ENCODE measurements at regions not wholly inside any gene's neighbourhood (a gene's known extent, or its start where the extent isn't known, plus 50 kb on each side); places are given as distances from the start of the nearest gene placed in this dataset.

- Histone ChIP-seq H3K4me1 (ENCODE audit: insufficient read depth, low read length, poor library complexity, severe bottlenecking) (no peaks in the 10 kb centered on the region), H3K27me3 (replicated peaks; ENCODE audit: insufficient read depth, low read depth, low read length, poor library complexity) (no peaks in the 10 kb centered on the region), H3K27ac (ENCODE audit: low read depth, low read length, poor library complexity, severe bottlenecking) (no peak overlapping the region), H3K9me3 (ENCODE audit: low read depth, low read length, poor library complexity, severe bottlenecking) (no peaks in the 10 kb centered on the region), H3K4me3 (ENCODE audit: low read depth, low read length, poor library complexity, severe bottlenecking) (no peak overlapping the region), H3K36me3 (ENCODE audit: insufficient read depth, low read length, poor library complexity, severe bottlenecking) (no peaks in the 10 kb centered on the region)
- no TSS peak for BruUV-seq (replicated peaks)
- no peak for DNase-seq (ENCODE audit: low spot score)
- CTCF ChIA-PET: no interaction called here
- TF ChIP-seq CTCF (conservative IDR thresholded peaks at IDR 0.05; ENCODE audit: low read depth, low read length): no peak
- TF ChIP-seq EZH2 (IDR thresholded peaks at IDR 0.05; ENCODE audit: borderline replicate concordance, low read depth, low read length, poor library complexity, severe bottlenecking): no peak
- intact Hi-C loops (cut with micrococcal nuclease; ENCODE audit: unreplicated experiment): no loop called here
- POLR2A ChIA-PET (ENCODE audit: low non-redundant PET): no interaction called here
These were observed 97.1 kb downstream of the ARF6 start for GRCh38 chr14:49989966-49990365.

GRCh38 chr14:49991491-49991890 is 98.6 kb downstream of the ARF6 start:
- DNase-seq (ENCODE audit: low spot score): no peak
- Histone ChIP-seq H3K4me3 (ENCODE audit: low read depth, low read length, poor library complexity, severe bottlenecking) (no peak overlapping the region), H3K27me3 (replicated peaks; ENCODE audit: insufficient read depth, low read depth, low read length, poor library complexity) (no peaks in the 10 kb centered on the region), H3K36me3 (ENCODE audit: insufficient read depth, low read length, poor library complexity, severe bottlenecking) (no peaks in the 10 kb centered on the region), H3K27ac (ENCODE audit: low read depth, low read length, poor library complexity, severe bottlenecking) (no peak overlapping the region), H3K4me1 (ENCODE audit: insufficient read depth, low read length, poor library complexity, severe bottlenecking) (no peaks in the 10 kb centered on the region), H3K9me3 (ENCODE audit: low read depth, low read length, poor library complexity, severe bottlenecking) (no peaks in the 10 kb centered on the region)
- ChIA-PET CTCF (interaction anchor here (0.6 kb wide), 1 partner anchor 116 kb away, joined by 7 read pairs; no protein-coding TSS in a partner anchor), POLR2A (ENCODE audit: low non-redundant PET) (no interaction called here)
- no TSS peak for BruUV-seq (replicated peaks)
- TF ChIP-seq EZH2 (IDR thresholded peaks at IDR 0.05; ENCODE audit: borderline replicate concordance, low read depth, low read length, poor library complexity, severe bottlenecking) (no peak), CTCF (conservative IDR thresholded peaks at IDR 0.05; ENCODE audit: low read depth, low read length) (no peak)
- intact Hi-C loops (cut with micrococcal nuclease; ENCODE audit: unreplicated experiment): no loop called here

GRCh38 chr14:49992036-49992435 is 99.2 kb downstream of the ARF6 start:
- Histone ChIP-seq H3K27me3 (replicated peaks; ENCODE audit: insufficient read depth, low read depth, low read length, poor library complexity) (no peaks in the 10 kb centered on the region), H3K36me3 (ENCODE audit: insufficient read depth, low read length, poor library complexity, severe bottlenecking) (no peaks in the 10 kb centered on the region), H3K4me3 (ENCODE audit: low read depth, low read length, poor library complexity, severe bottlenecking) (no peak overlapping the region), H3K9me3 (ENCODE audit: low read depth, low read length, poor library complexity, severe bottlenecking) (no peaks in the 10 kb centered on the region), H3K4me1 (ENCODE audit: insufficient read depth, low read length, poor library complexity, severe bottlenecking) (no peaks in the 10 kb centered on the region), H3K27ac (ENCODE audit: low read depth, low read length, poor library complexity, severe bottlenecking) (no peak overlapping the region)
- BruUV-seq (replicated peaks): no TSS peak
- CTCF ChIA-PET: no interaction called here
- POLR2A ChIA-PET (ENCODE audit: low non-redundant PET): no interaction called here
- TF ChIP-seq CTCF (conservative IDR thresholded peaks at IDR 0.05; ENCODE audit: low read depth, low read length) (no peak), EZH2 (IDR thresholded peaks at IDR 0.05; ENCODE audit: borderline replicate concordance, low read depth, low read length, poor library complexity, severe bottlenecking) (no peak)
- intact Hi-C loops (cut with micrococcal nuclease; ENCODE audit: unreplicated experiment): no loop called here
- DNase-seq (ENCODE audit: low spot score): no peak

Measured in A673 (cell line).